Lower leg skin (tissue), 3 donors: ENCODE measurements at regions not wholly inside any gene's neighbourhood (a gene's known extent, or its start where the extent isn't known, plus 50 kb on each side); places are given as distances from the start of the nearest gene placed in this dataset.

ENCODE experiments used
- CTCF ChIP-seq, 3 donors: fragments of 450-650 bp; IDR thresholded peaks; one replicate each; pipeline ENCODE4 v1.5.1; 2016; ENCODE audit warnings: antibody characterized with exemption in 3 of 3, mild to moderate bottlenecking in 3 of 3, moderate library complexity in 2 of 3
- POLR2A ChIP-seq, 2 donors: fragments of 450-650 bp; IDR thresholded peaks; one replicate each; pipeline ENCODE4 v1.6.1; 2016 to 2017; ENCODE audit warnings: antibody characterized with exemption in 2 of 2, mild to moderate bottlenecking in 1 of 2, moderate library complexity in 1 of 2

- TF ChIP-seq CTCF (IDR thresholded peaks at IDR 0.05) (no peak), POLR2A (IDR thresholded peaks at IDR 0.05) (no peak)
Measured at GRCh38 chr5:71929003-71929402, 178.3 kb upstream of the MAP1B start.
